DND-41 (cell line): ENCODE measurements at regions not wholly inside any gene's neighbourhood (a gene's known extent, or its start where the extent isn't known, plus 50 kb on each side); places are given as distances from the start of the nearest gene placed in this dataset.

Experiments
- CTCF ChIP-seq: IDR thresholded peaks from 2 replicates; pipeline ENCODE4 v1.5.1; 2012; ENCODE audit warnings: borderline replicate concordance, low read length, moderate library complexity, mild to moderate bottlenecking; ENCODE audit not compliant: poor library complexity, severe bottlenecking; ENCODE audit errors: extremely low read depth
- EZH2 ChIP-seq: IDR thresholded peaks from 3 replicates; pipeline ENCODE4 v1.6.1; 2012; ENCODE audit warnings: borderline replicate concordance, low read depth, mild to moderate bottlenecking, moderate library complexity, low read length, inconsistent platforms; ENCODE audit not compliant: severe bottlenecking

GRCh38 chr6:144777249-144777648, 492.1 kb downstream of the UTRN start:
- TF ChIP-seq CTCF = no peak
- TF ChIP-seq EZH2 = no peak
